SK-N-SH treated with all-trans-retinoic acid at 6 μM for 48 hours (cell line): ENCODE measurements at regions not wholly inside any gene's neighbourhood (a gene's known extent, or its start where the extent isn't known, plus 50 kb on each side); places are given as distances from the start of the nearest gene placed in this dataset.
"Not testable (repeated sequence)": the region's sequence is repeated elsewhere in the genome, so short reads cannot be mapped to it uniquely, and the experiment has no call there.

ENCODE experiments used
- ATAC-seq: fragments of 200-7000 bp; cut with Tn5 transposase; 3 replicates; pipeline ENCODE4 v1.9.1; 2020; ENCODE audit warnings: mild to moderate bottlenecking, moderate library complexity
- ARNTL ChIP-seq: fragments of 450-650 bp; formaldehyde crosslinking; IDR thresholded peaks from 2 replicates; pipeline ENCODE4 v1.5.0; 2020; ENCODE audit warnings: low read depth, mild to moderate bottlenecking, moderate library complexity, borderline replicate concordance
- BACH2 ChIP-seq: fragments of 250-450 bp; sonication (Bioruptor Pico); IDR thresholded peaks from 2 replicates; pipeline ENCODE4 v1.9.0; 2021; ENCODE audit warnings: mild to moderate bottlenecking, borderline replicate concordance
- CREB5 ChIP-seq: fragments of 250-450 bp; sonication (Bioruptor Pico); IDR thresholded peaks from 2 replicates; pipeline ENCODE4 v1.5.1; 2020; ENCODE audit warnings: low read depth, mild to moderate bottlenecking, moderate library complexity
- CSDC2 ChIP-seq: fragments of 250-450 bp; sonication (Bioruptor Pico); IDR thresholded peaks from 2 replicates; pipeline ENCODE4 v1.5.0; 2020; ENCODE audit warnings: mild to moderate bottlenecking, moderate library complexity
- ESRRG ChIP-seq: fragments of 250-450 bp; sonication (Bioruptor Pico); IDR thresholded peaks from 2 replicates; pipeline ENCODE4 v1.6.1; 2021; ENCODE audit warnings: mild to moderate bottlenecking
- ISL1 ChIP-seq: fragments of 250-450 bp; sonication (Bioruptor Pico); IDR thresholded peaks from 2 replicates; pipeline ENCODE4 v2.1.2; 2022; ENCODE audit warnings: mild to moderate bottlenecking, moderate library complexity
- OSR1 ChIP-seq: fragments of 250-450 bp; sonication (Bioruptor Pico); IDR thresholded peaks from 2 replicates; pipeline ENCODE4 v1.8.0; 2022; ENCODE audit warnings: moderate library complexity, mild to moderate bottlenecking, inconsistent platforms
- POU6F1 ChIP-seq: fragments of 250-450 bp; sonication (Bioruptor Pico); IDR thresholded peaks from 2 replicates; pipeline ENCODE4 v1.8.0; 2021; ENCODE audit warnings: low read depth, mild to moderate bottlenecking, moderate library complexity, borderline replicate concordance
- PPARA ChIP-seq: fragments of 250-450 bp; sonication (Bioruptor Pico); IDR thresholded peaks from 2 replicates; pipeline ENCODE4 v1.5.0; 2020; ENCODE audit warnings: mild to moderate bottlenecking, borderline replicate concordance
- RARB ChIP-seq: fragments of 250-450 bp; sonication (Bioruptor Pico); IDR thresholded peaks from 2 replicates; pipeline ENCODE4 v1.8.0; 2021; ENCODE audit warnings: mild to moderate bottlenecking, moderate library complexity
- SNAI2 ChIP-seq: fragments of 250-450 bp; sonication (Bioruptor Pico); IDR thresholded peaks from 2 replicates; pipeline ENCODE4 v1.5.0; 2020; ENCODE audit warnings: mild to moderate bottlenecking, moderate library complexity
- TCF4 ChIP-seq: fragments of 250-450 bp; sonication (Bioruptor Pico); IDR thresholded peaks from 2 replicates; pipeline ENCODE4 v1.8.0; 2021; ENCODE audit warnings: mild to moderate bottlenecking, moderate library complexity, borderline replicate concordance
- TOX ChIP-seq: fragments of 250-450 bp; sonication (Bioruptor Pico); IDR thresholded peaks from 2 replicates; pipeline ENCODE4 v1.8.0; 2021; ENCODE audit warnings: mild to moderate bottlenecking, moderate library complexity, borderline replicate concordance
- ZC3H10 ChIP-seq: fragments of 250-450 bp; sonication (Bioruptor Pico); IDR thresholded peaks from 2 replicates; pipeline ENCODE4 v1.5.1; 2021; ENCODE audit warnings: mild to moderate bottlenecking, moderate library complexity
- ZFP3 ChIP-seq: fragments of 250-450 bp; sonication (Bioruptor Pico); IDR thresholded peaks from 2 replicates; pipeline ENCODE4 v1.5.0; 2020; ENCODE audit warnings: mild to moderate bottlenecking, moderate library complexity
- ZFP30 ChIP-seq: fragments of 450-650 bp; formaldehyde crosslinking; IDR thresholded peaks from 2 replicates; pipeline ENCODE4 v1.5.0; 2022; ENCODE audit warnings: mild to moderate bottlenecking, moderate library complexity
- ZNF565 ChIP-seq: fragments of 450-650 bp; formaldehyde crosslinking; conservative IDR thresholded peaks from 2 replicates; pipeline ENCODE4 v1.5.0; 2020; ENCODE audit warnings: low read depth, mild to moderate bottlenecking, moderate library complexity
- ZNF70 ChIP-seq: fragments of 450-650 bp; formaldehyde crosslinking; IDR thresholded peaks from 2 replicates; pipeline ENCODE4 v1.5.0; 2020; ENCODE audit warnings: mild to moderate bottlenecking, moderate library complexity
- ZNF8 ChIP-seq: fragments of 450-650 bp; formaldehyde crosslinking; IDR thresholded peaks from 2 replicates; pipeline ENCODE4 v1.5.0; 2020; ENCODE audit warnings: mild to moderate bottlenecking, moderate library complexity
- TF ChIP-seq, protein P1 (sequence below): fragments of 250-450 bp; sonication (Bioruptor Pico); IDR thresholded peaks from 2 replicates; pipeline ENCODE4 v1.8.0; 2020; ENCODE audit warnings: mild to moderate bottlenecking, moderate library complexity, borderline replicate concordance
- TF ChIP-seq, protein P2 (sequence below): fragments of 250-450 bp; sonication (Bioruptor Pico); IDR thresholded peaks from 2 replicates; pipeline ENCODE4 v1.5.1; 2021; ENCODE audit warnings: mild to moderate bottlenecking, moderate library complexity

DNA sequence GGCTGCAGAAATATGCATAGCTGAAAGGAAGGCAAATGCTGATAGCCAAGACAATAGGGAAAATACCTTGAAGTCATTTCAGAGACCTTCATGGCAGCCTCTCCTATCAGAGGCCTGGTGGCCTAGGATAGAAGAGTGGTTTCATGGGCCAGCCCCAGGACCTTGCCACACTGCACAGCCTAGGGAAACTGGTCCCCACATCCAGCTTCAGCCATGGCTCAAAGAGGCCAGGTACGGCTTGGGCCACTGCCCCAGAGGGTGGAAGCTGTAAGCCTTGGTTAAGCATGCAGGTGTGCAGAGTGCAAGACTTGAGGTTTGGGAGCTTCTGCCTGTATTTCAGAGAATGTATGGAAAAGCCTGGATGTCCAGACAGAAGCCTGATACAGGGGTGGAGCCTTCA is 101.0 kb upstream of the KITLG start:
- TF ChIP-seq OSR1 (CRISPR knock-in tag) = no peak
- ATAC-seq = no peak

DNA sequence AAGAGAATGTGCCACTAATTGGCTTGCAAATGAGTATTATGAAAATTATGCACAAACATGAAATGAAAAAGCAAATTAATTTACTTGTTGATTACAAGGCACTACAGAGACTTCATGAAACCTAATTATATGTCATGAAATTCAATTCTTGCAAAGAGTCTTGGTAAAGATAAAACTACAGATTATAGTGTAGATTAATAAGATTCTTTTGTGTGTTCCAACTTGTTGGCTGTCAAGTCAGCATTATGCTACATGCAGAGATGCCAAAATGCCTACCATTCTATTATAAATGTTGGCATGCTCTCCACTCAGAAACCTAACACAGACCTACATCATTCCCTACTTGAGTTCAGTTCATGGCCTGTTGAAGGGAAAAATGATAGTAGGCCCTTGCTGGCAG is 97.2 kb upstream of the KITLG start:
- TF ChIP-seq ESRRG (CRISPR knock-in tag) = no peak
- no peak for TF ChIP-seq CREB5 (CRISPR knock-in tag)
- TF ChIP-seq POU6F1 = no peak
- no peak for TF ChIP-seq TOX (CRISPR knock-in tag)
- TF ChIP-seq, protein P1, sequence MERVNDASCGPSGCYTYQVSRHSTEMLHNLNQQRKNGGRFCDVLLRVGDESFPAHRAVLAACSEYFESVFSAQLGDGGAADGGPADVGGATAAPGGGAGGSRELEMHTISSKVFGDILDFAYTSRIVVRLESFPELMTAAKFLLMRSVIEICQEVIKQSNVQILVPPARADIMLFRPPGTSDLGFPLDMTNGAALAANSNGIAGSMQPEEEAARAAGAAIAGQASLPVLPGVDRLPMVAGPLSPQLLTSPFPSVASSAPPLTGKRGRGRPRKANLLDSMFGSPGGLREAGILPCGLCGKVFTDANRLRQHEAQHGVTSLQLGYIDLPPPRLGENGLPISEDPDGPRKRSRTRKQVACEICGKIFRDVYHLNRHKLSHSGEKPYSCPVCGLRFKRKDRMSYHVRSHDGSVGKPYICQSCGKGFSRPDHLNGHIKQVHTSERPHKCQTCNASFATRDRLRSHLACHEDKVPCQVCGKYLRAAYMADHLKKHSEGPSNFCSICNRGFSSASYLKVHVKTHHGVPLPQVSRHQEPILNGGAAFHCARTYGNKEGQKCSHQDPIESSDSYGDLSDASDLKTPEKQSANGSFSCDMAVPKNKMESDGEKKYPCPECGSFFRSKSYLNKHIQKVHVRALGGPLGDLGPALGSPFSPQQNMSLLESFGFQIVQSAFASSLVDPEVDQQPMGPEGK (CRISPR knock-in tag) = no peak
- TF ChIP-seq BACH2 (CRISPR knock-in tag) = no peak
- no peak for TF ChIP-seq ZFP3 (CRISPR knock-in tag)
- TF ChIP-seq RARB (CRISPR knock-in tag) = no peak
- TF ChIP-seq ZC3H10 (CRISPR knock-in tag) = no peak
- TF ChIP-seq ZNF565 (CRISPR knock-in tag) = no peak
- TF ChIP-seq, protein P2, sequence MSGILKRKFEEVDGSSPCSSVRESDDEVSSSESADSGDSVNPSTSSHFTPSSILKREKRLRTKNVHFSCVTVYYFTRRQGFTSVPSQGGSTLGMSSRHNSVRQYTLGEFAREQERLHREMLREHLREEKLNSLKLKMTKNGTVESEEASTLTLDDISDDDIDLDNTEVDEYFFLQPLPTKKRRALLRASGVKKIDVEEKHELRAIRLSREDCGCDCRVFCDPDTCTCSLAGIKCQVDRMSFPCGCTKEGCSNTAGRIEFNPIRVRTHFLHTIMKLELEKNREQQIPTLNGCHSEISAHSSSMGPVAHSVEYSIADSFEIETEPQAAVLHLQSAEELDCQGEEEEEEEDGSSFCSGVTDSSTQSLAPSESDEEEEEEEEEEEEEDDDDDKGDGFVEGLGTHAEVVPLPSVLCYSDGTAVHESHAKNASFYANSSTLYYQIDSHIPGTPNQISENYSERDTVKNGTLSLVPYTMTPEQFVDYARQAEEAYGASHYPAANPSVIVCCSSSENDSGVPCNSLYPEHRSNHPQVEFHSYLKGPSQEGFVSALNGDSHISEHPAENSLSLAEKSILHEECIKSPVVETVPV = no peak
- no peak for TF ChIP-seq ZNF70 (CRISPR knock-in tag)
- no peak for TF ChIP-seq PPARA
- no peak for TF ChIP-seq CSDC2 (CRISPR knock-in tag)
- TF ChIP-seq TCF4 = no peak
- no peak for TF ChIP-seq ISL1
- no peak for TF ChIP-seq OSR1 (CRISPR knock-in tag)
- no peak for TF ChIP-seq ZNF8 (CRISPR knock-in tag)
- no peak for TF ChIP-seq ZFP30 (CRISPR knock-in tag)
- no peak for ATAC-seq

- ATAC-seq = not testable (repeated sequence)
These were observed 87.3 kb upstream of the KITLG start for GRCh38 chr12:88667615-88668014.

DNA sequence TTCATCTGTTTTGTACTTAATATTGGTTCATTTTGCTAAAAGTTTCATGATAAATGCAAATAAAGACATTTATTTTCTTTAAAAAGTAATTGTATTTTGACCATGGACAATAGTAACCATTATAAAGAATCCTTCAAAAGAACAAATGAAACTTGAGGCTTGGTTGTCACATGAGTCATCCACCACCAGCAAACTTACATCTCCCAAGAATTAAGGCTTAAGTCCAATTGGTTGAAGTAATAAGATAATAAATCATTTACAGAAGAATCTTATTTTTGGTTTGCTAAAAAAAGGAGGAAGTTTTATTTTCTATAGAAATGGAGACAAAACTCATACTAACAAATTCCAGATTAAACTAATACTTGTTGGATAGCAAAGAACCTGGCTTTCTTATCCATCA is 84.8 kb upstream of the KITLG start:
- no peak for ATAC-seq

More for the DNA sequence above, 84.8 kb upstream of the KITLG start:
- no peak for TF ChIP-seq POU6F1
- no peak for TF ChIP-seq ZC3H10 (CRISPR knock-in tag)
- TF ChIP-seq TOX (CRISPR knock-in tag) = no peak
- no peak for TF ChIP-seq BACH2 (CRISPR knock-in tag)
- no peak for TF ChIP-seq SNAI2 (CRISPR knock-in tag)
- no peak for TF ChIP-seq ARNTL (CRISPR knock-in tag)
- TF ChIP-seq, protein P1 (CRISPR knock-in tag) = no peak
- no peak for TF ChIP-seq ISL1
- TF ChIP-seq ZNF565 (CRISPR knock-in tag) = no peak
- no peak for TF ChIP-seq CREB5 (CRISPR knock-in tag)
- no peak for TF ChIP-seq OSR1 (CRISPR knock-in tag)
- no peak for TF ChIP-seq ZNF8 (CRISPR knock-in tag)
- TF ChIP-seq RARB (CRISPR knock-in tag) = no peak
- TF ChIP-seq, protein P2 = no peak
- TF ChIP-seq ZFP3 (CRISPR knock-in tag) = no peak
